ENCODE measurements at regions not wholly inside any gene's neighbourhood (a gene's known extent, or its start where the extent isn't known, plus 50 kb on each side); places are given as distances from the start of the nearest gene placed in this dataset.

DNA sequence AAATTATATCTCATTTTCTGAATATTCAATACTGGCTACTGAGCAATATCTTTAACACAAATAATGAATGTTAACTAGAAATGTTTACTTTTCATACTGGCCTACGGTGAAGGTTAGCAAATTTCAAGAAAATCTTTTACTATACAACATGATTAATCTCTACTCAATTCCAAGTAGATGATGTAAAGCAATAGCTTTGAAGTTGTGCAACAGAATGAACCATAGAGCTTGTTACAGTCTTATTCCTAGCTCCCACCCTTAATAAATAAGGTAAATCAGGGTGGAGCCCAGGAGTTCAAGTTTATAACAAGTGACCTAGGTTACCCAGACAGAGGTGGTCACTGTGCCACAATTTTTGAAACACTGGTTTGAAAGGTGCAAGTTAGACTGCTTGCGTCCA, 1678.1 kb downstream of the KCNT2 start:
- TF ChIP-seq, protein P1, sequence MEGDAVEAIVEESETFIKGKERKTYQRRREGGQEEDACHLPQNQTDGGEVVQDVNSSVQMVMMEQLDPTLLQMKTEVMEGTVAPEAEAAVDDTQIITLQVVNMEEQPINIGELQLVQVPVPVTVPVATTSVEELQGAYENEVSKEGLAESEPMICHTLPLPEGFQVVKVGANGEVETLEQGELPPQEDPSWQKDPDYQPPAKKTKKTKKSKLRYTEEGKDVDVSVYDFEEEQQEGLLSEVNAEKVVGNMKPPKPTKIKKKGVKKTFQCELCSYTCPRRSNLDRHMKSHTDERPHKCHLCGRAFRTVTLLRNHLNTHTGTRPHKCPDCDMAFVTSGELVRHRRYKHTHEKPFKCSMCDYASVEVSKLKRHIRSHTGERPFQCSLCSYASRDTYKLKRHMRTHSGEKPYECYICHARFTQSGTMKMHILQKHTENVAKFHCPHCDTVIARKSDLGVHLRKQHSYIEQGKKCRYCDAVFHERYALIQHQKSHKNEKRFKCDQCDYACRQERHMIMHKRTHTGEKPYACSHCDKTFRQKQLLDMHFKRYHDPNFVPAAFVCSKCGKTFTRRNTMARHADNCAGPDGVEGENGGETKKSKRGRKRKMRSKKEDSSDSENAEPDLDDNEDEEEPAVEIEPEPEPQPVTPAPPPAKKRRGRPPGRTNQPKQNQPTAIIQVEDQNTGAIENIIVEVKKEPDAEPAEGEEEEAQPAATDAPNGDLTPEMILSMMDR (IDR thresholded peaks at IDR 0.05), result no peak
- TF ChIP-seq POLR2A (IDR thresholded peaks at IDR 0.05) (no peak), EP300 (IDR thresholded peaks at IDR 0.05) (no peak)
